KMS-11 (cell line): ENCODE measurements at regions not wholly inside any gene's neighbourhood (a gene's known extent, or its start where the extent isn't known, plus 50 kb on each side); places are given as distances from the start of the nearest gene placed in this dataset.

ENCODE experiments used
- H2AFZ ChIP-seq: fragments of 200-600 bp; sonication (generic); 2 replicates; pipeline ENCODE4 v1.6.1; 2016; ENCODE audit warnings: antibody characterized with exemption, mixed run types, low read depth
- H3K27ac ChIP-seq: fragments of 200-600 bp; sonication (generic); 2 replicates; pipeline ENCODE4 v1.6.1; 2016; ENCODE audit warnings: mild to moderate bottlenecking, mixed run types
- H3K27me3 ChIP-seq: fragments of 200-600 bp; sonication (generic); 2 replicates; pipeline ENCODE4 v1.6.1; 2017; ENCODE audit warnings: mild to moderate bottlenecking, low read depth, mixed run types, moderate library complexity; ENCODE audit not compliant: insufficient read depth
- H3K36me3 ChIP-seq: fragments of 200-600 bp; sonication (generic); 2 replicates; pipeline ENCODE4 v1.6.1; 2017; ENCODE audit warnings: mild to moderate bottlenecking, mixed run types; ENCODE audit not compliant: insufficient read depth
- H3K4me1 ChIP-seq: fragments of 200-600 bp; sonication (generic); 2 replicates; pipeline ENCODE4 v1.6.1; 2016; ENCODE audit warnings: mild to moderate bottlenecking, low read depth, mixed run types; ENCODE audit not compliant: poor library complexity, severe bottlenecking
- H3K4me2 ChIP-seq: fragments of 200-600 bp; sonication (generic); 2 replicates; pipeline ENCODE4 v1.7.0; 2016; ENCODE audit warnings: mild to moderate bottlenecking, mixed run types
- H3K4me3 ChIP-seq: fragments of 200-600 bp; sonication (generic); IDR thresholded peaks from 2 replicates; pipeline ENCODE4 v1.6.1; 2017; ENCODE audit warnings: low read depth, low read length, mixed read lengths; ENCODE audit not compliant: insufficient read depth
- H3K79me2 ChIP-seq: fragments of 200-600 bp; sonication (generic); 2 replicates; pipeline ENCODE4 v1.6.1; 2016; ENCODE audit warnings: low read depth, mixed run types; ENCODE audit not compliant: insufficient read depth
- H3K9ac ChIP-seq: fragments of 200-600 bp; sonication (generic); 2 replicates; pipeline ENCODE4 v1.6.1; 2016; ENCODE audit warnings: mild to moderate bottlenecking, mixed run types
- H4K20me1 ChIP-seq: fragments of 200-600 bp; sonication (generic); 2 replicates; pipeline ENCODE4 v1.6.1; 2016; ENCODE audit warnings: mild to moderate bottlenecking, mixed run types; ENCODE audit not compliant: insufficient read depth
- TF ChIP-seq, protein P1 (sequence below): fragments of 200-600 bp; sonication (generic); conservative IDR thresholded peaks from 2 replicates; pipeline ENCODE4 v1.6.1; 2017; ENCODE audit warnings: low read depth, mild to moderate bottlenecking, antibody characterized with exemption, low read length, moderate library complexity, mixed read lengths

DNA sequence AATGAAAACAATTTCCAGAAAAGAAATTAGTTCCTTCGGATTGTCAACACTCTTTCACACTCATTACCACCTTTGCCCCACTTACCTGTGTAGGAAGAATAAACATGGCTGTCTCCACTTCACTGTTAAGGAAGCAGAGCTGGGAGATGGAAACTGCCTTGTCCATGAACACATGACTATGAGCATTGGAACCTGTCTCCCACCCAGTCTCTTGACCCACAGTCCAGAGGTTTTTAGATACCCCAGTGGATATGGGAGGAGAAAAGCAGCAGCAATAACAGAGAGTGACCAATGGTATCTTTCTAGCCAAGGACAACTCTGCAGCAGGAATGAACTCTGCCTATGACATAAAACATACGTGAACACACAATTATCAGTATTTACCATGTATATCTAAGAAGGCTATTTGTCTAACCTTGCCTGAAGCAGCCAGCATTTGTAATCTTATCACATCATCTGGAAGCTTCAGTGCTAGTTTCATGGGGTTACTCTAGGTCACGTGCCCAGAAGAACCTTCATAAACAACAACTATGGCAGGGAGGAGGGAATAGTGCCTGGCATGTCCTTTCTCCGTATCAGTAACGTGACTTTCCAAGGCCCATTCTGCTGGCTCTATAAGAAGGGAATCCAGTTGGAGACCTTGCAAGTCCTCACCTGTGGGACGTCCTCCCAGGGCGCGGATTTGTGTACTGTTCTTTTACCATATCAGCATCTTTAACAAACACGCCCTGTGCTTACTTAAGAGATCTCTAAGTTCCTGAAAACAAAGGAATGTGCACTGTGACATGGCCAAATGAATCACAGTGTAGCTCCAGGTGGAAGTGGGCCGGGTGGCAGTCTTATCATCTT, 221.8 kb upstream of the UBL3 start:
- no peaks in the 10 kb centered on the region for H4K20me1 ChIP-seq
- no peak overlapping the region for H2AFZ ChIP-seq
- no peaks in the 10 kb centered on the region for H3K27me3 ChIP-seq
- no peak overlapping the region for H3K9ac ChIP-seq
- H3K27ac ChIP-seq = no peak overlapping the region
- no peaks in the 10 kb centered on the region for H3K4me1 ChIP-seq
- TF ChIP-seq, protein P1, sequence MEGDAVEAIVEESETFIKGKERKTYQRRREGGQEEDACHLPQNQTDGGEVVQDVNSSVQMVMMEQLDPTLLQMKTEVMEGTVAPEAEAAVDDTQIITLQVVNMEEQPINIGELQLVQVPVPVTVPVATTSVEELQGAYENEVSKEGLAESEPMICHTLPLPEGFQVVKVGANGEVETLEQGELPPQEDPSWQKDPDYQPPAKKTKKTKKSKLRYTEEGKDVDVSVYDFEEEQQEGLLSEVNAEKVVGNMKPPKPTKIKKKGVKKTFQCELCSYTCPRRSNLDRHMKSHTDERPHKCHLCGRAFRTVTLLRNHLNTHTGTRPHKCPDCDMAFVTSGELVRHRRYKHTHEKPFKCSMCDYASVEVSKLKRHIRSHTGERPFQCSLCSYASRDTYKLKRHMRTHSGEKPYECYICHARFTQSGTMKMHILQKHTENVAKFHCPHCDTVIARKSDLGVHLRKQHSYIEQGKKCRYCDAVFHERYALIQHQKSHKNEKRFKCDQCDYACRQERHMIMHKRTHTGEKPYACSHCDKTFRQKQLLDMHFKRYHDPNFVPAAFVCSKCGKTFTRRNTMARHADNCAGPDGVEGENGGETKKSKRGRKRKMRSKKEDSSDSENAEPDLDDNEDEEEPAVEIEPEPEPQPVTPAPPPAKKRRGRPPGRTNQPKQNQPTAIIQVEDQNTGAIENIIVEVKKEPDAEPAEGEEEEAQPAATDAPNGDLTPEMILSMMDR = no peak
- H3K4me3 ChIP-seq = no peak overlapping the region
- no peaks in the 10 kb centered on the region for H3K36me3 ChIP-seq
- no peak overlapping the region for H3K4me2 ChIP-seq
- no peaks in the 10 kb centered on the region for H3K79me2 ChIP-seq

DNA sequence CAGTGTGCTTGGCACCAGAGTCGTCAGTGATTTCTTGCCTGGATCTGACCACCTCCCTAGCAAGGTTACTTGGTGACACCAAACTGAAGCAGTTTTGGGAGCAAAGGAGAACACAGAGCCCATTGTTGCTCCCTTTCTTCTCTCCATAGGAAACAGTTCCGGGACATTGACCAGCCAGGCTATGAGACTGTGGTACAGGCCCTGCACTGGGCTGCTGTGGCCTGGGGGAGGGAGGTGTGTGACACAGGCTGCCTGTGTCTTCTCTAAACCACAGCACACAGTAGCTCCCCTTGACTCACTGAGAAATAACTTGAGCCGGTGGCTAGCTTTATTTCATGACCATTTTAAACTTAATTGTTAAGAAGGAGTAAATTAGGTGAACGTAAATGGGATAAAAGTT, 214.8 kb upstream of the UBL3 start:
- no peak overlapping the region for H2AFZ ChIP-seq
- H3K9ac ChIP-seq = no peak overlapping the region
- no peak overlapping the region for H3K27ac ChIP-seq
- H3K79me2 ChIP-seq = no peaks in the 10 kb centered on the region
- H3K4me1 ChIP-seq = no peaks in the 10 kb centered on the region
- no peaks in the 10 kb centered on the region for H3K27me3 ChIP-seq
- H3K4me2 ChIP-seq = no peak overlapping the region
- TF ChIP-seq, protein P1 = no peak
- H4K20me1 ChIP-seq = no peaks in the 10 kb centered on the region
- H3K36me3 ChIP-seq = no peaks in the 10 kb centered on the region
- no peak overlapping the region for H3K4me3 ChIP-seq

DNA sequence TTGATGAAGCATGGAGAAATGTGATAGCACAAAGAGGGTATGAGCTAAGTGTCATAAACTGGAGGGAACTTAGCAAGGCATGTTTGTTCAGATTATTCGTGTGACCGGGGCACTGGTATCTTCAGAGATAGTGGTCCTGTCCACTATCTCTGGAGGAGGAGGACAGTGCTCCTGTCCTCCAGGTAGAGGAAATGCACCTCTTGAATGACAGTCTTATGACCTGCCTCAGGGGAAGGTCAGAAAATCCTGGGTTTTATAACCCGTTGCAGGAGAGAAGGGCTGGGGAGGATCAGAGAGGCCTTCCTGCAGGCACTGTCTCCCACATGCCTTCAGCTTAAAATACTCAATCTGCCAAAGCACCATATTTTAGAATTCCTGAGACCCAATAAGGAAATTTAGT, 213.5 kb upstream of the UBL3 start:
- H3K4me1 ChIP-seq = no peaks in the 10 kb centered on the region
- no peak overlapping the region for H2AFZ ChIP-seq
- H3K4me3 ChIP-seq = no peak overlapping the region
- H3K27ac ChIP-seq = no peak overlapping the region
- H3K4me2 ChIP-seq = no peak overlapping the region
- no peak overlapping the region for H3K9ac ChIP-seq
- H3K36me3 ChIP-seq = no peaks in the 10 kb centered on the region
- no peaks in the 10 kb centered on the region for H3K79me2 ChIP-seq
- no peaks in the 10 kb centered on the region for H4K20me1 ChIP-seq
- H3K27me3 ChIP-seq = no peaks in the 10 kb centered on the region
- TF ChIP-seq, protein P1 = no peak

DNA sequence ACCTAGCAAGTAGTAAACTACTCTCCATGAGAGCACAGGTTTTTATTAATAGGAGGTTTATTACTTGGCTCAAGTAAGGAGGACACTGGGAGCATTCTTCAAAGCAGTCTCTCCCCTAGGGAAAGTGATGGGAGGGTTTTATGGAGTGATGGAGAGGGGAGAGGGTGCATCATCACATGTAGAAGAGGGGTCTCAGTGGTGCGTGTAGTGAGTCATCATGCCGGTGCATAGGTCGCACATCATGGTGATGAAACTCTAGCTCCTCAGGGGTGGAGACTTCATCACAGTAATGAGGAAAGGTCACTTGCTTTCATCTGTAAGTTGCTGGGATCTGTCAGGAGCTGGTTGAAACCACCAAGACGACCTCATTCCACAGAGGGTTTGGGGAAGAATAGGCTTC, 210.8 kb upstream of the UBL3 start:
- no peak overlapping the region for H3K27ac ChIP-seq
- no peak overlapping the region for H3K9ac ChIP-seq
- H2AFZ ChIP-seq = no peak overlapping the region
- no peaks in the 10 kb centered on the region for H3K79me2 ChIP-seq
- no peaks in the 10 kb centered on the region for H3K36me3 ChIP-seq
- TF ChIP-seq, protein P1 = no peak
- no peak overlapping the region for H3K4me3 ChIP-seq
- no peaks in the 10 kb centered on the region for H4K20me1 ChIP-seq
- no peak overlapping the region for H3K4me2 ChIP-seq
- H3K27me3 ChIP-seq = no peaks in the 10 kb centered on the region
- no peaks in the 10 kb centered on the region for H3K4me1 ChIP-seq
